Psoas muscle (tissue), 7 donors: ENCODE measurements at regions not wholly inside any gene's neighbourhood (a gene's known extent, or its start where the extent isn't known, plus 50 kb on each side); places are given as distances from the start of the nearest gene placed in this dataset.

ENCODE experiments used
- ATAC-seq, 4 donors: fragments of 200-7000 bp; cut with Tn5 transposase; one replicate each; pipeline ENCODE4 v1.9.1; 2020; ENCODE audit warnings: moderate library complexity in 3 of 4, mild to moderate bottlenecking in 2 of 4
- DNase-seq, 2 donors: peaks; one replicate each; pipeline ENCODE4 v3.0.0-alpha.2; 2020
- H3K27ac ChIP-seq: fragments of 200-600 bp; one replicate; pipeline ENCODE4 v1.8.0; 2022
- H3K27me3 ChIP-seq, 3 donors: fragments of 200-600 bp in 1 of 3; one replicate each; pipeline versions ENCODE4 v1.6.1 to v1.8.0; 2013 to 2022; ENCODE audit warnings: low read length in 2 of 3, mild to moderate bottlenecking in 2 of 3, moderate library complexity in 1 of 3; ENCODE audit not compliant: insufficient read depth in 3 of 3
- H3K36me3 ChIP-seq, 2 donors: fragments of 200-600 bp in 1 of 2; one replicate each; pipeline versions ENCODE4 v1.6.1 to v1.8.0; 2013 to 2022; ENCODE audit warnings: low read depth in 1 of 2, mild to moderate bottlenecking in 1 of 2, moderate library complexity in 1 of 2; ENCODE audit not compliant: insufficient read depth in 1 of 2
- H3K4me1 ChIP-seq: fragments of 200-600 bp; one replicate; pipeline ENCODE4 v1.8.0; 2022
- H3K4me3 ChIP-seq: fragments of 200-600 bp; one replicate; pipeline ENCODE4 v1.8.0; 2022; ENCODE audit warnings: mild to moderate bottlenecking
- H3K9me3 ChIP-seq: fragments of 200-600 bp; one replicate; pipeline ENCODE4 v1.8.0; 2022
- WGBS, 3 donors: extraction: QIAGEN DNeasy Blood & Tissue Kit; methylation state at CpG; one replicate each; pipeline versions ENCODE4 v1.1.6 to v1.1.7; 2013; 5-methylcytosine and 5-hydroxymethylcytosine counted together
- intact Hi-C, 2 donors: fragments of 100-400 bp; cut with DNase I; formaldehyde crosslinking; loops; one replicate each; pipeline versions ENCODE4 v1.11.0 to v1.14.2; 2022
- TF ChIP-seq, protein P1 (sequence below): fragments of 200-600 bp; IDR thresholded peaks from one replicate; pipeline ENCODE4 v1.8.0; 2022; ENCODE audit warnings: antibody characterized with exemption
- donor health status: healthy with polysubstance abuse.
- donor health status: DM: no; HTN: no; CAD: no; lungs with moderate emphysema.
- donor health status: Bipolar disorder and iron deficiency.
- donor health status: healthy.
- donor health status: DM: yes; HTN: yes; CAD: no.
- donor health status: DM: no; HTN: no; CAD: no.
- donor health status: DM: yes; HTN: yes; CAD: no.

DNA sequence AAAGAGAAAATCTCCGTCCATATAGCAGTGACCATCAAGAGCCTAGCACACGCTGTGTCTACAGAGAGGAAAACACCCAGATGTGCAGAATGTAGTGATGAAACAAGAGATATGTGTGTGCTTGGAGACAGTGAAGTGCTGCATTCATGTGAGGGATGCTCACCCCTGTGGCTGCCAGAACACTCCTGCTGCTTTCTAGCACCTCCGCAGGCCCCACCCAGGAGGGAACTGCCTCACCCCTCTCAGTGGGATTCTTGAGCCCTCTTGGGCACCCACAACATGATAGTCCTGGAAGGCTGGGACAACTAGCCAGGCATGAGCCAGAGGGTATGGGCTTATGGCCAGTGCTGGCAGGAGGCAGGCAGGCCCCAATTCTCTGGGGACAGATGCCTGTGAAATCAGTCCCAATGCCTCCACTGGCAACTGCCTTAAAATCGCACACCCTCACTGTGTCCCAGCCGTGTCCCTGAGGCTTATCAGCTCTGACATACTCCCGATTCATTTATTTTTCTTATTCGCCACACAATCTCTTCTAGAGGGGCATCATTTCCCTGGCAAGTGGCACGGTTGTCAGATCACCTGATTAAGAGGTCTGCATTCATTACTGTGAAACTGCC lies 73.2 kb upstream of the FSTL4 start:
- TF ChIP-seq, protein P1, sequence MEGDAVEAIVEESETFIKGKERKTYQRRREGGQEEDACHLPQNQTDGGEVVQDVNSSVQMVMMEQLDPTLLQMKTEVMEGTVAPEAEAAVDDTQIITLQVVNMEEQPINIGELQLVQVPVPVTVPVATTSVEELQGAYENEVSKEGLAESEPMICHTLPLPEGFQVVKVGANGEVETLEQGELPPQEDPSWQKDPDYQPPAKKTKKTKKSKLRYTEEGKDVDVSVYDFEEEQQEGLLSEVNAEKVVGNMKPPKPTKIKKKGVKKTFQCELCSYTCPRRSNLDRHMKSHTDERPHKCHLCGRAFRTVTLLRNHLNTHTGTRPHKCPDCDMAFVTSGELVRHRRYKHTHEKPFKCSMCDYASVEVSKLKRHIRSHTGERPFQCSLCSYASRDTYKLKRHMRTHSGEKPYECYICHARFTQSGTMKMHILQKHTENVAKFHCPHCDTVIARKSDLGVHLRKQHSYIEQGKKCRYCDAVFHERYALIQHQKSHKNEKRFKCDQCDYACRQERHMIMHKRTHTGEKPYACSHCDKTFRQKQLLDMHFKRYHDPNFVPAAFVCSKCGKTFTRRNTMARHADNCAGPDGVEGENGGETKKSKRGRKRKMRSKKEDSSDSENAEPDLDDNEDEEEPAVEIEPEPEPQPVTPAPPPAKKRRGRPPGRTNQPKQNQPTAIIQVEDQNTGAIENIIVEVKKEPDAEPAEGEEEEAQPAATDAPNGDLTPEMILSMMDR = no peak
- Histone ChIP-seq H3K9me3 (no peaks in the 10 kb centered on the region), H3K27ac (no peak overlapping the region), H3K4me3 (no peak overlapping the region), H3K27me3 (peaks cover 0 to 28% (median 3%) of the 10 kb centered on the region in 3 donors), H3K4me1 (no peaks in the 10 kb centered on the region), H3K36me3 (no peaks in the 10 kb centered on the region)
- no peak for DNase-seq
- intact Hi-C loops = no loop called here
- no peak for ATAC-seq
- 39 to 50% (median 39%) methylated on average over 8 of the region's 8 CpGs for WGBS, 3 donors

DNA sequence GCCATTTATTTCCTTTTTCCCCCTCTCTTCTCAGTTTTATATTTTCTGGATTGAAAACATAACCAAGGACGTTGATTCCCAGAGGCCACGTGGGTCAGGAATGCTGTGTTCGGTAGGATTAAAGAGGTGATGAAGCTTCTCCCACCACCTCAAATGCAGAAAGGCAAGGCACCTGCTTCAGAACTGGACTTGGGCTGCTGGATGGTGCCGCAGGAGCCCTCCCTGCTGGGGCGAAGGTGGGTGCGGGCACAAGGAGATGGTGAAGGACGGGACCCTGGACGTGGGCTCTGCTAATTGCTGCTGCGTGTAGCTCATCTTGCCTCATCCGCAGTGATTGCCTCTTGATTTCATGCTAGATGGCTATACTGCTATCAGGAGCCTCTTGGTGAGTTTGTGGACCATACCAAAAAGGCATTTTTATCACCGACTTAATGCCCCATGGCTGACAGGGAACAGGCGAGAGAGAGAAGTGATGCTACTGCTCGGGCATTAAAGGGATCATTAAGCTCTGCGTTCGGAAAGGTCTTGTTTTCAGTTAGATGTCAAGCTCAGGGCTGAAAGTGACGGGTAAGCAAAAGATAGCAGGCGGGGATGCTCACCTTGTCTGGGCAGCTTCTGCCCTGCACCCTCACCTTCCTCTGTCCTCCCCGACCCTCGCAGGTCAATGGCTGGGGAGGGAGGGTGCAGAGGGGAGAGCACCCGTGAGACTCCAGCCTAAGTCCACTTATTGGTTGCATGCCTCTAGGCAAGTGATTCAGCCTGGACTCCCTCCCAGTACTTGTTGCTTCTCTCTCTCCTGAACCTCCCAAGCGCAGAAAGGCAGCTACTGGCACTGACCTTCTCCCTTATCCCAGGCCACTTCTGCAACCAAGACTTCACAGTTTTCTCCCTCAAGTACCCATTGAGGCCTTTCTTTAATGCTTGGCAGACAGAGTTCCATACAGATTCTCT lies 71.6 kb upstream of the FSTL4 start:
- peaks cover 0 to 12% (median 3%) of the 10 kb centered on the region in 3 donors for H3K27me3 ChIP-seq
- ATAC-seq = no peak
- TF ChIP-seq, protein P1 = no peak

DNA sequence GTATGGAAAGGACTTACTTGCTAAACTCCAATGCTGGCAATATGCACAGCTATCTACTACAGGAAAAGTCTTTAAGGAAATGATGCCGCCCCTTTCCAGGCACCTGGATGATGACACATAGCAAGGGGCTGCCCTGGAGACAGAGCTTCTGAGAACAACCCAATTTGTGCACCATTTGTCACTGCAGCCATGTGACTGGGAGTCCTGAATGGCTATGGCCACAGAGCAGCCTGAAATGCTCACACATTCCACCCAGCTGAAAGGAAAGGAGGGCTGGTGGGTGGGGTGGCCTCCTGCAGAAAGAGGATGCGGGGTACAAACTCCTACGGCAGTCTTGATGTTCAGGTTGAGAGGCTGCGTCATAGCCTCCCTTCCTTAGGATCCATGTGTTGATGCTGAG lies 70.1 kb upstream of the FSTL4 start:
- WGBS, 3 donors = 70 to 85% (median 72%) methylated on average over 4 of the region's 4 CpGs
- Histone ChIP-seq H3K4me1 (no peaks in the 10 kb centered on the region), H3K4me3 (no peak overlapping the region), H3K36me3 (no peaks in the 10 kb centered on the region), H3K27ac (no peak overlapping the region), H3K9me3 (no peaks in the 10 kb centered on the region), H3K27me3 (peaks cover 0 to 5% (median 3%) of the 10 kb centered on the region in 3 donors)
- intact Hi-C loops = no loop called here
- TF ChIP-seq, protein P1 = no peak
- ATAC-seq = no peak
- DNase-seq = no peak

More for the DNA sequence above, 71.6 kb upstream of the FSTL4 start:
- 74 to 81% (median 79%) methylated on average over 21 of the region's 21 CpGs for WGBS, 3 donors
- H3K36me3 ChIP-seq = no peaks in the 10 kb centered on the region
- H3K4me3 ChIP-seq = no peak overlapping the region
- intact Hi-C loops = no loop called here
- H3K27ac ChIP-seq = no peak overlapping the region
- no peak for DNase-seq
- no peaks in the 10 kb centered on the region for H3K9me3 ChIP-seq
- H3K4me1 ChIP-seq = no peaks in the 10 kb centered on the region

DNA sequence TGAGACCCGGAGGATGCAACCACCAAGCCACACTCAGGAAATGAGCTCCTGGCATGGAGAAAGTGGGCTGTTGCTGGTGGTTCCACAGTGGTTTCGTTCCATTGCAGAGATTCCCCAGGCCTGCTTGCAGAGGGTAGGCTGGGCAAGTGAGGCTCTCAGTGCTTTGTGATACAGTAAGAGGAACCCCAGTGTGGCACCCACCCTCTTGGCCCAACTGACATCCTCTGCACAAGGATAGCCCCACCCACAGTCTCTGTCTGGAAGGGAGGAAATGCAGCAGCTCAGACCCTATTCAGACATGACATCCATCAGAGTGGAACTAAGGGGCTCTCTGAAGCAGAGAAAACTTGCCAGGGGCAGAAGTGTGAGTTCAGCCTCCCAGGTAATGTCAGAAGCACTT lies 69.6 kb upstream of the FSTL4 start:
- no peaks in the 10 kb centered on the region for H3K9me3 ChIP-seq
- H3K27me3 ChIP-seq = peaks cover 0 to 4% (median 3%) of the 10 kb centered on the region in 3 donors
- no peaks in the 10 kb centered on the region for H3K4me1 ChIP-seq
- WGBS, 3 donors = 80 to 84% (median 80%) methylated on average over 2 of the region's 2 CpGs
- H3K27ac ChIP-seq = no peak overlapping the region
- TF ChIP-seq, protein P1 = no peak
- ATAC-seq (no peak), DNase-seq (no peak)
- intact Hi-C loops = no loop called here
- H3K4me3 ChIP-seq = no peak overlapping the region
- H3K36me3 ChIP-seq = no peaks in the 10 kb centered on the region
